ENCODE measurements at regions not wholly inside any gene's neighbourhood (a gene's known extent, or its start where the extent isn't known, plus 50 kb on each side); places are given as distances from the start of the nearest gene placed in this dataset.
A peak's percentile ranks its signal among the peaks of the same experiment; 100 is the strongest.

DNA sequence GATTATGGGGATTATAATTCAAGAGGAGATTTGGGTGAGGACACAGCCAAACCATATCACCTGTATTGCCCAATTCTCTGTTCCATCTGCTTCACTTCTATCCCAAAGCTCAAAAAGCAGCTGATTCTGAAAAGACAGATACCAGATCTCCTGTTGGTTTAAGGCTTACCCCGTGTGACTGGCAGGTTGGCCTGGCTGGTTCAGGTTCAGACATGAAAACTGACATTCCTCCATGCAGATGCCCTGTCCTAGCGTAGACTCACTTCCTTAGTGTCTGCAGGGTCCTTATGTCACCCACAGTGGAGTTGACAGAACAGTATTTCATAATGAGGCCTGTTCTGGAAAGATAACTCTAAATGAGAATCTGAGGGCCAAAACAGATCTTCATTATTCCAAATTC, 61.1 kb upstream of the FLRT2 start:
- TF ChIP-seq POLR2A (IDR thresholded peaks at IDR 0.05): no peak
- TF ChIP-seq, protein P1, sequence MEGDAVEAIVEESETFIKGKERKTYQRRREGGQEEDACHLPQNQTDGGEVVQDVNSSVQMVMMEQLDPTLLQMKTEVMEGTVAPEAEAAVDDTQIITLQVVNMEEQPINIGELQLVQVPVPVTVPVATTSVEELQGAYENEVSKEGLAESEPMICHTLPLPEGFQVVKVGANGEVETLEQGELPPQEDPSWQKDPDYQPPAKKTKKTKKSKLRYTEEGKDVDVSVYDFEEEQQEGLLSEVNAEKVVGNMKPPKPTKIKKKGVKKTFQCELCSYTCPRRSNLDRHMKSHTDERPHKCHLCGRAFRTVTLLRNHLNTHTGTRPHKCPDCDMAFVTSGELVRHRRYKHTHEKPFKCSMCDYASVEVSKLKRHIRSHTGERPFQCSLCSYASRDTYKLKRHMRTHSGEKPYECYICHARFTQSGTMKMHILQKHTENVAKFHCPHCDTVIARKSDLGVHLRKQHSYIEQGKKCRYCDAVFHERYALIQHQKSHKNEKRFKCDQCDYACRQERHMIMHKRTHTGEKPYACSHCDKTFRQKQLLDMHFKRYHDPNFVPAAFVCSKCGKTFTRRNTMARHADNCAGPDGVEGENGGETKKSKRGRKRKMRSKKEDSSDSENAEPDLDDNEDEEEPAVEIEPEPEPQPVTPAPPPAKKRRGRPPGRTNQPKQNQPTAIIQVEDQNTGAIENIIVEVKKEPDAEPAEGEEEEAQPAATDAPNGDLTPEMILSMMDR (IDR thresholded peaks at IDR 0.05): no peak
- no peak overlapping the region for H3K4me3 ChIP-seq (ENCODE audit: low read depth, poor library complexity, severe bottlenecking)
- intact Hi-C loops (cut with DNase I; ENCODE audit: low total_unique reads): no loop called here
- DNase-seq (ENCODE audit: low spot score in 2 of 2): no peak
- WGBS, 2 donors: 25 to 38% methylated on average over 2 of the region's 2 CpGs

DNA sequence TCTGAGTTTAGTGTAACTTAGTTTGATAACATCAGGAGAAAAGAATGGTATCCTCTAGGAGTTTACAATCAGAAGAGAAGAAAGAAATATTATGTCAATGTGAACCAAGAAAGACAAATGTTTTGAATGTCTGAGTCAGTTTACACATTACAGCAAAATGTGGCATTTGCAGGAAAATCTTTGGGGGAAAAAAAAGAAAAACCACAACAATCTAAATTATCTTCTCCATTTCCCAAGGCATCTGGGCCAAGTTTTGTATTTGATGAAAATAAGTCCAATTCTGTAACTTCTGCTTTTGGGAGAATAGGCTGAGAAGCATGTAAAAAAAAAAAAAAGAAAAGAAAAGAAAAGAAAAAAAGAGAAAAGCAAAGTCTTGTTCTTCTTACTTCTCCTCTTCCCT, 58.8 kb upstream of the FLRT2 start:
- H3K4me3 ChIP-seq (ENCODE audit: low read depth, poor library complexity, severe bottlenecking): no peak overlapping the region
- TF ChIP-seq, protein P1 (IDR thresholded peaks at IDR 0.05): no peak
- TF ChIP-seq POLR2A (IDR thresholded peaks at IDR 0.05): no peak
- no peak for DNase-seq (ENCODE audit: low spot score in 2 of 2)
- intact Hi-C loops (cut with DNase I; ENCODE audit: low total_unique reads): no loop called here

GRCh38 chr14:85471744-85472143, 58.2 kb upstream of the FLRT2 start:
- no peak for TF ChIP-seq POLR2A (IDR thresholded peaks at IDR 0.05)
- TF ChIP-seq, protein P1 (IDR thresholded peaks at IDR 0.05): peak in 1 of 3 donors; percentile 78
- 53 to 60% methylated on average over 4 of the region's 4 CpGs for WGBS, 2 donors
- intact Hi-C loops (cut with DNase I; ENCODE audit: low total_unique reads): no loop called here
- DNase-seq (ENCODE audit: low spot score in 2 of 2): no peak
- no peak overlapping the region for H3K4me3 ChIP-seq (ENCODE audit: low read depth, poor library complexity, severe bottlenecking)

DNA sequence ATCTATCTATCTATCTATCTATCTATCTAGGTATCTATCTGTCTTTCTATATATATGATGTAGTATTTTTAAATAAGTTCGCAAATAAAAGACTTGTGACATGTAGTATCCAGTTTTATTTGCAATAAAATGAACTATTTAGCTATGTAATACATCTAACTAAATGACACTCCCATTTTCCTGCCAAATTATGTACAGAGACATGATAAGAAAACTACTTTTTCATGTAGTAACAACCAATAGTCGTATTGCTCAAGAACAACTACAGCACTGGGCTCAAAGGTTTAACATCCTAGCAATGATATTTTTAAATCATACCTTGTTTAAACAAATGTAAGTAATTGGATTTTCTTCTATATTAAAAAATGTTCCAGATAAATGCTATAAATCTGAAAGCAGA, 55.5 kb upstream of the FLRT2 start:
- TF ChIP-seq POLR2A (IDR thresholded peaks at IDR 0.05): no peak
- TF ChIP-seq, protein P1 (IDR thresholded peaks at IDR 0.05): no peak
- 86 to 90% methylated on average over 2 of the region's 2 CpGs for WGBS, 2 donors
- H3K4me3 ChIP-seq (ENCODE audit: low read depth, poor library complexity, severe bottlenecking): no peak overlapping the region
- DNase-seq (ENCODE audit: low spot score in 2 of 2): no peak
- intact Hi-C loops (cut with DNase I; ENCODE audit: low total_unique reads): no loop called here

GRCh38 chr14:85475113-85475512, 54.8 kb upstream of the FLRT2 start:
- no peak for DNase-seq (ENCODE audit: low spot score in 2 of 2)
- WGBS, 2 donors: 46 to 53% methylated on average over 3 of the region's 3 CpGs
- TF ChIP-seq, protein P1 (IDR thresholded peaks at IDR 0.05): no peak
- TF ChIP-seq POLR2A (IDR thresholded peaks at IDR 0.05): no peak
- intact Hi-C loops (cut with DNase I; ENCODE audit: low total_unique reads): no loop called here
- no peak overlapping the region for H3K4me3 ChIP-seq (ENCODE audit: low read depth, poor library complexity, severe bottlenecking)

GRCh38 chr14:85479306-85479705, 50.6 kb upstream of the FLRT2 start:
- DNase-seq (ENCODE audit: low spot score in 2 of 2): no peak
- WGBS, 2 donors: 72 to 75% methylated on average over 3 of the region's 3 CpGs
- TF ChIP-seq POLR2A (IDR thresholded peaks at IDR 0.05): no peak
- TF ChIP-seq, protein P1 (IDR thresholded peaks at IDR 0.05): no peak
- intact Hi-C loops (cut with DNase I; ENCODE audit: low total_unique reads): no loop called here
- H3K4me3 ChIP-seq (ENCODE audit: low read depth, poor library complexity, severe bottlenecking): no peak overlapping the region
